Neural progenitor cell (in vitro differentiated cells): ENCODE measurements at regions not wholly inside any gene's neighbourhood (a gene's known extent, or its start where the extent isn't known, plus 50 kb on each side); places are given as distances from the start of the nearest gene placed in this dataset.

Source experiments
- CTCF ChIP-seq: fragments of 200-600 bp; sonication (generic); IDR thresholded peaks from 2 replicates; pipeline ENCODE4 v1.5.1; 2017; ENCODE audit warnings: antibody characterized with exemption, mild to moderate bottlenecking
- EZH2 ChIP-seq: fragments of 200-600 bp; sonication (generic); IDR thresholded peaks from 2 replicates; pipeline ENCODE4 v1.6.1; 2017; ENCODE audit warnings: antibody characterized with exemption, mild to moderate bottlenecking, moderate library complexity
- EZH2phosphoT487 ChIP-seq: fragments of 200-600 bp; sonication (generic); IDR thresholded peaks from 2 replicates; pipeline ENCODE4 v1.6.1; 2017; ENCODE audit warnings: antibody characterized with exemption

GRCh38 chr5:168214886-168215285, 76.6 kb upstream of the WWC1 start:
- TF ChIP-seq CTCF: no peak
- no peak for TF ChIP-seq EZH2
- no peak for TF ChIP-seq EZH2phosphoT487
